ENCODE measurements at regions not wholly inside any gene's neighbourhood (a gene's known extent, or its start where the extent isn't known, plus 50 kb on each side); places are given as distances from the start of the nearest gene placed in this dataset.

DNA sequence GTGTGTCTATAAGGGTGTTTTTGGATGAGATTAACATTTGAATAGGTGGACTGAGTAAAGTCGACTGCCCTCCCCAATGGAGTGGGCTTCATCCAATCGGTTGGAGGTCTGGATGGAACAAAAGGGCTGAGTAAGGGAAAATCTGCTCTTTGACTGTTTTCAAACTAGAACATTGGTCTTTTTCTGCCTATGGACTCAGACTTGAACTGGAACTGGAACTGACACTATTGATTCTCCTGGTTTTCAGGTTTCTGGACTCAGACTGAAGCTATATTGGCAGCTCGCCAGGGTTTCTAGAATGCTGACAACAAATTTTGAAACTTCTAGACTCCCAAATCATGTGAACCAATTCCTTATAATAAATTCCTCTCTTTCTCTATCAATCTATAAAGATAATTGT, 498.9 kb upstream of the EPHA7 start:
- Histone ChIP-seq H3K4me3 (ENCODE audit: low read depth in 2 of 2, low read length in 2 of 2) (no peak overlapping the region), H3K27ac (ENCODE audit: low read length) (no peak overlapping the region), H3K27me3 (ENCODE audit: control insufficient read depth, insufficient read depth, low read length) (no peaks in the 10 kb centered on the region), H3K9me3 (ENCODE audit: control insufficient read depth, insufficient read depth, low read depth, low read length) (peaks cover 5% of the 10 kb centered on the region; the same call in 1 of the 2 replicates), H3K36me3 (ENCODE audit: control insufficient read depth, insufficient read depth, low read length) (no peaks in the 10 kb centered on the region), H3K4me1 (ENCODE audit: control insufficient read depth, insufficient read depth, low read length) (no peaks in the 10 kb centered on the region)
- ChIA-PET CTCF (no interaction called here), POLR2A (no interaction called here)
- intact Hi-C loops (cut with micrococcal nuclease; ENCODE audit: unreplicated experiment) (no loop called here), in situ Hi-C loops (cut with HindIII; ENCODE audit: low pct_unique_long_range_greater_than_20kb, low sequenced_read_pairs) (no loop called here)
- TF ChIP-seq, protein P1, sequence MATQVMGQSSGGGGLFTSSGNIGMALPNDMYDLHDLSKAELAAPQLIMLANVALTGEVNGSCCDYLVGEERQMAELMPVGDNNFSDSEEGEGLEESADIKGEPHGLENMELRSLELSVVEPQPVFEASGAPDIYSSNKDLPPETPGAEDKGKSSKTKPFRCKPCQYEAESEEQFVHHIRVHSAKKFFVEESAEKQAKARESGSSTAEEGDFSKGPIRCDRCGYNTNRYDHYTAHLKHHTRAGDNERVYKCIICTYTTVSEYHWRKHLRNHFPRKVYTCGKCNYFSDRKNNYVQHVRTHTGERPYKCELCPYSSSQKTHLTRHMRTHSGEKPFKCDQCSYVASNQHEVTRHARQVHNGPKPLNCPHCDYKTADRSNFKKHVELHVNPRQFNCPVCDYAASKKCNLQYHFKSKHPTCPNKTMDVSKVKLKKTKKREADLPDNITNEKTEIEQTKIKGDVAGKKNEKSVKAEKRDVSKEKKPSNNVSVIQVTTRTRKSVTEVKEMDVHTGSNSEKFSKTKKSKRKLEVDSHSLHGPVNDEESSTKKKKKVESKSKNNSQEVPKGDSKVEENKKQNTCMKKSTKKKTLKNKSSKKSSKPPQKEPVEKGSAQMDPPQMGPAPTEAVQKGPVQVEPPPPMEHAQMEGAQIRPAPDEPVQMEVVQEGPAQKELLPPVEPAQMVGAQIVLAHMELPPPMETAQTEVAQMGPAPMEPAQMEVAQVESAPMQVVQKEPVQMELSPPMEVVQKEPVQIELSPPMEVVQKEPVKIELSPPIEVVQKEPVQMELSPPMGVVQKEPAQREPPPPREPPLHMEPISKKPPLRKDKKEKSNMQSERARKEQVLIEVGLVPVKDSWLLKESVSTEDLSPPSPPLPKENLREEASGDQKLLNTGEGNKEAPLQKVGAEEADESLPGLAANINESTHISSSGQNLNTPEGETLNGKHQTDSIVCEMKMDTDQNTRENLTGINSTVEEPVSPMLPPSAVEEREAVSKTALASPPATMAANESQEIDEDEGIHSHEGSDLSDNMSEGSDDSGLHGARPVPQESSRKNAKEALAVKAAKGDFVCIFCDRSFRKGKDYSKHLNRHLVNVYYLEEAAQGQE (IDR thresholded peaks at IDR 0.05; ENCODE audit: insufficient read depth in 1 of 2, low read depth in 2 of 2, low read length in 1 of 2): no peak
- TF ChIP-seq, protein P2, sequence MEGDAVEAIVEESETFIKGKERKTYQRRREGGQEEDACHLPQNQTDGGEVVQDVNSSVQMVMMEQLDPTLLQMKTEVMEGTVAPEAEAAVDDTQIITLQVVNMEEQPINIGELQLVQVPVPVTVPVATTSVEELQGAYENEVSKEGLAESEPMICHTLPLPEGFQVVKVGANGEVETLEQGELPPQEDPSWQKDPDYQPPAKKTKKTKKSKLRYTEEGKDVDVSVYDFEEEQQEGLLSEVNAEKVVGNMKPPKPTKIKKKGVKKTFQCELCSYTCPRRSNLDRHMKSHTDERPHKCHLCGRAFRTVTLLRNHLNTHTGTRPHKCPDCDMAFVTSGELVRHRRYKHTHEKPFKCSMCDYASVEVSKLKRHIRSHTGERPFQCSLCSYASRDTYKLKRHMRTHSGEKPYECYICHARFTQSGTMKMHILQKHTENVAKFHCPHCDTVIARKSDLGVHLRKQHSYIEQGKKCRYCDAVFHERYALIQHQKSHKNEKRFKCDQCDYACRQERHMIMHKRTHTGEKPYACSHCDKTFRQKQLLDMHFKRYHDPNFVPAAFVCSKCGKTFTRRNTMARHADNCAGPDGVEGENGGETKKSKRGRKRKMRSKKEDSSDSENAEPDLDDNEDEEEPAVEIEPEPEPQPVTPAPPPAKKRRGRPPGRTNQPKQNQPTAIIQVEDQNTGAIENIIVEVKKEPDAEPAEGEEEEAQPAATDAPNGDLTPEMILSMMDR (IDR thresholded peaks at IDR 0.05): no peak
- TF ChIP-seq TCF7L2 (IDR thresholded peaks at IDR 0.05; ENCODE audit: low read depth, low read length): no peak
- no peak for TF ChIP-seq SIN3A (IDR thresholded peaks at IDR 0.05; ENCODE audit: borderline replicate concordance, insufficient read depth, low read depth, low read length)
- no peak for TF ChIP-seq POLR2AphosphoS5 (IDR thresholded peaks at IDR 0.05; ENCODE audit: low read depth, low read length)
- DNase-seq (ENCODE audit: low read depth, low spot score): no peak
- ATAC-seq: no peak
- BruUV-seq (replicated peaks): no TSS peak

DNA sequence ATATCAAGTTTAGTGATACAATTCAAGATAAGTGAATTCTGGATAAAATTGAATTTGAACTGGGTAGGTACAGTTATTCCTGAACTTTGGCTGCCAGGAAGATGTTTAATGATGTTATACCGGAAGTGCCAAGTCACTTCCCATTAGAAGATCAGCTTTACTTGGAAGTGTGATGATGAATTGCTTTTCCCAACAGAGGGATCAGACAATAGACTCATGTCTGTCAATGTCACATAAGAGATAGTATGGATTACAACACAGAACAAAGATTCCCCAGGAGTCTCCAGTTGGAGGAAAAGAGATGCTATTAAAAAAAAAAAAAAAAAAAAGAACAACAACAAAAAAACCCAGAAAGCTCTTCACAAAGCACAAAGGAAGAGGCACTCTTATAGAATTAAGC, 497.9 kb upstream of the EPHA7 start:
- CTCF ChIA-PET: no interaction called here
- POLR2A ChIA-PET: no interaction called here

DNA sequence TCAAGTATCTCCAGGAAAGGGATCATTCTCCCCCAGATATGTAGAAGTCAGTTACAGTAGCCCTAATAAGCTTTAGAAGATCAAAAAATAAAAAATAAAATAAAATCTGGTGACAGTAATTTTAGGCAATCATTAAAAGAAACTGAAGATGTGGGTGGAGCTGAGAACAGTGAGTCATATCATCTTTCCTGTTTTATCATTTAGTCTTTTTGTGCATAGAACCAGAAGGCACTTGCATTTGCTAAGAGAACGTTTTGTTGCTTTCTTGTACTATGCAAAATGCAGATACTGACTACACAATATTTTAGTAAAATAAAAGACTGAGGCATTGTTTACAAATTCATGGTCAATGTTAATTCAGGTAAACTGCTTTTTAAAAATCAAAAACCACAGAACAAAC, 497.4 kb upstream of the EPHA7 start:
- intact Hi-C loops (cut with micrococcal nuclease; ENCODE audit: unreplicated experiment) (no loop called here), in situ Hi-C loops (cut with HindIII; ENCODE audit: low pct_unique_long_range_greater_than_20kb, low sequenced_read_pairs) (no loop called here)
- Histone ChIP-seq H3K36me3 (ENCODE audit: control insufficient read depth, insufficient read depth, low read length) (no peaks in the 10 kb centered on the region), H3K9me3 (ENCODE audit: control insufficient read depth, insufficient read depth, low read depth, low read length) (peaks cover 10% of the 10 kb centered on the region; the same call in 1 of the 2 replicates), H3K27me3 (ENCODE audit: control insufficient read depth, insufficient read depth, low read length) (no peaks in the 10 kb centered on the region), H3K27ac (ENCODE audit: low read length) (no peak overlapping the region), H3K4me1 (ENCODE audit: control insufficient read depth, insufficient read depth, low read length) (no peaks in the 10 kb centered on the region), H3K4me3 (ENCODE audit: low read depth in 2 of 2, low read length in 2 of 2) (no peak overlapping the region)
- POLR2A ChIA-PET: no interaction called here
- DNase-seq (ENCODE audit: low read depth, low spot score): no peak
- no TSS peak for BruUV-seq (replicated peaks)
- CTCF ChIA-PET: no interaction called here
- no peak for ATAC-seq
- TF ChIP-seq TCF7L2 (IDR thresholded peaks at IDR 0.05; ENCODE audit: low read depth, low read length) (no peak), SIN3A (IDR thresholded peaks at IDR 0.05; ENCODE audit: borderline replicate concordance, insufficient read depth, low read depth, low read length) (no peak), POLR2AphosphoS5 (IDR thresholded peaks at IDR 0.05; ENCODE audit: low read depth, low read length) (no peak)
- TF ChIP-seq, protein P2 (IDR thresholded peaks at IDR 0.05): no peak
- TF ChIP-seq, protein P1 (IDR thresholded peaks at IDR 0.05; ENCODE audit: insufficient read depth in 1 of 2, low read depth in 2 of 2, low read length in 1 of 2): no peak

More for the DNA sequence above, 497.9 kb upstream of the EPHA7 start:
- intact Hi-C loops (cut with micrococcal nuclease; ENCODE audit: unreplicated experiment): no loop called here
- no peak for DNase-seq (ENCODE audit: low read depth, low spot score)
- no peaks in the 10 kb centered on the region for H3K4me1 ChIP-seq (ENCODE audit: control insufficient read depth, insufficient read depth, low read length)
- no peak overlapping the region for H3K27ac ChIP-seq (ENCODE audit: low read length)
- no peaks in the 10 kb centered on the region for H3K27me3 ChIP-seq (ENCODE audit: control insufficient read depth, insufficient read depth, low read length)
- in situ Hi-C loops (cut with HindIII; ENCODE audit: low pct_unique_long_range_greater_than_20kb, low sequenced_read_pairs): no loop called here
- no peak for ATAC-seq
- no peak overlapping the region for H3K4me3 ChIP-seq (ENCODE audit: low read depth in 2 of 2, low read length in 2 of 2)
- peaks cover 6% of the 10 kb centered on the region; the same call in 1 of the 2 replicates for H3K9me3 ChIP-seq (ENCODE audit: control insufficient read depth, insufficient read depth, low read depth, low read length)
- BruUV-seq (replicated peaks): no TSS peak
- no peaks in the 10 kb centered on the region for H3K36me3 ChIP-seq (ENCODE audit: control insufficient read depth, insufficient read depth, low read length)
- no peak for TF ChIP-seq POLR2AphosphoS5 (IDR thresholded peaks at IDR 0.05; ENCODE audit: low read depth, low read length)
